Muscle layer of duodenum (tissue), 2 donors: ENCODE measurements at regions not wholly inside any gene's neighbourhood (a gene's known extent, or its start where the extent isn't known, plus 50 kb on each side); places are given as distances from the start of the nearest gene placed in this dataset.

Source experiments
- H3K27ac ChIP-seq: one replicate; pipeline ENCODE4 v1.7.0; 2013; ENCODE audit warnings: mild to moderate bottlenecking, low read length
- H3K27me3 ChIP-seq: one replicate; pipeline ENCODE4 v1.7.0; 2013; ENCODE audit warnings: low read depth, mild to moderate bottlenecking, control low read depth, low read length
- H3K36me3 ChIP-seq, 2 donors: one replicate each; pipeline ENCODE4 v1.7.0; 2013; ENCODE audit warnings: low read length in 2 of 2, control low read depth in 1 of 2, mild to moderate bottlenecking in 1 of 2; ENCODE audit not compliant: insufficient read depth in 2 of 2, control insufficient read depth in 1 of 2
- H3K4me1 ChIP-seq, 2 donors: one replicate each; pipeline ENCODE4 v1.7.0; 2013; ENCODE audit warnings: low read length in 2 of 2, mild to moderate bottlenecking in 2 of 2, control low read depth in 1 of 2, moderate library complexity in 1 of 2; ENCODE audit not compliant: insufficient read depth in 2 of 2, control insufficient read depth in 1 of 2
- H3K4me3 ChIP-seq, 2 donors: one replicate each; pipeline ENCODE4 v1.7.0; 2013; ENCODE audit warnings: low read length in 2 of 2, low read depth in 1 of 2, mild to moderate bottlenecking in 1 of 2
- H3K9me3 ChIP-seq, 2 donors: one replicate each; pipeline ENCODE4 v1.7.0; 2013; ENCODE audit warnings: low read length in 2 of 2, control low read depth in 1 of 2, mild to moderate bottlenecking in 1 of 2; ENCODE audit not compliant: control insufficient read depth in 1 of 2
- donor health status: healthy.

DNA sequence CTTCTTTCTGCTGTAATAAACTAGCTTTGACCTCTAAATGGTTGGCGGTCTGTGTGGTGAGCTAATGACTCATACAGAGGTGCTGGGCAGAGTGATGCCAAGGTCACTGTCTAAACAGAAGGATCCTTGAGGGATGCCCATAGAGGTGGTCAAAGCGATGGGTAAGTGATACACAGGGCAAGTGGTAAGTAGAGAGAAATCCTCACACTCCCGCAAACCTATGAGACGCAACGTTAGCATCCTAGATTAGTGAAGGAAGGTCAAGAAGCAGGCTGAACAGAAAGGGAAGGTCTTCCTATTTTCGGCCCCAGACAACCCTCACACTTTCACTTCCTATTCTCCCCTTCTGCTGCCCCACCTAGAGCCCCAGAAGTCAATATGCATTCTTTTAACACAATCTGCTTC, 65.6 kb upstream of the SESN3 start:
- Histone ChIP-seq H3K27ac (no peak overlapping the region), H3K9me3 (no peaks in the 10 kb centered on the region), H3K4me1 (peaks cover 0 to 16% of the 10 kb centered on the region in 2 donors), H3K27me3 (no peaks in the 10 kb centered on the region), H3K4me3 (no peak overlapping the region), H3K36me3 (no peaks in the 10 kb centered on the region)

GRCh38 chr11:95296165-95296564, 65.2 kb upstream of the SESN3 start:
- Histone ChIP-seq H3K9me3 (no peaks in the 10 kb centered on the region), H3K4me1 (peaks cover 0 to 16% of the 10 kb centered on the region in 2 donors), H3K4me3 (no peak overlapping the region), H3K27ac (no peak overlapping the region), H3K36me3 (no peaks in the 10 kb centered on the region), H3K27me3 (no peaks in the 10 kb centered on the region)

GRCh38 chr11:95295382-95296149, 64.6 kb upstream of the SESN3 start:
- Histone ChIP-seq H3K4me3 (no peak overlapping the region), H3K27ac (no peak overlapping the region), H3K27me3 (no peaks in the 10 kb centered on the region), H3K36me3 (no peaks in the 10 kb centered on the region), H3K4me1 (peaks cover 0 to 16% of the 10 kb centered on the region in 2 donors), H3K9me3 (no peaks in the 10 kb centered on the region)

- H3K27me3 ChIP-seq: no peaks in the 10 kb centered on the region
- H3K9me3 ChIP-seq: no peaks in the 10 kb centered on the region
- peaks cover 0 to 16% of the 10 kb centered on the region in 2 donors for H3K4me1 ChIP-seq
- no peaks in the 10 kb centered on the region for H3K36me3 ChIP-seq
- no peak overlapping the region for H3K4me3 ChIP-seq
- H3K27ac ChIP-seq: no peak overlapping the region
These were observed 63.7 kb upstream of the SESN3 start for GRCh38 chr11:95294701-95295100.

GRCh38 chr11:95293116-95293515, 62.1 kb upstream of the SESN3 start:
- Histone ChIP-seq H3K4me1 (peaks cover 0 to 16% of the 10 kb centered on the region in 2 donors), H3K9me3 (no peaks in the 10 kb centered on the region), H3K36me3 (no peaks in the 10 kb centered on the region), H3K4me3 (no peak overlapping the region), H3K27me3 (no peaks in the 10 kb centered on the region), H3K27ac (no peak overlapping the region)

DNA sequence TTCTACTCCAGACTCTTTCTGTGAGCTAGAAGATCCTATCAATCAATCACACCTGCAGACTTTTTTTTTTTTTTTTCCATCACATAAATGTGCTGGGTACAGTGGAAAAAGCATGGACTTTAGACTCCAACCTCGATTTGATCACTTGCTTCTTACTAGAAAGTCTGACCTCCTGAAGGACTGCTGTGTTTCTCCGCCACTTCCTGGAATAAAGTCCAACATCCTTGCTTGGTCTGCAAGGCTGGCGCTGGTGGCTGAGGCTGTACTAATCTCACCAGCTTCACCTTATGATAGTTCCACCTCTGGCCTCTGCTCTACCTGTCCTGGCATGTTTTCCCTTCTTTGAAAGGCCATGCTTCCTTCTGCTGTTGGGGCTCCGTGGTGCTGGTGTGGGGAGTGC, 60.9 kb upstream of the SESN3 start:
- H3K4me1 ChIP-seq: peaks cover 0 to 16% of the 10 kb centered on the region in 2 donors
- H3K36me3 ChIP-seq: no peaks in the 10 kb centered on the region
- H3K27ac ChIP-seq: no peak overlapping the region
- H3K9me3 ChIP-seq: no peaks in the 10 kb centered on the region
- H3K4me3 ChIP-seq: no peak overlapping the region
- no peaks in the 10 kb centered on the region for H3K27me3 ChIP-seq

DNA sequence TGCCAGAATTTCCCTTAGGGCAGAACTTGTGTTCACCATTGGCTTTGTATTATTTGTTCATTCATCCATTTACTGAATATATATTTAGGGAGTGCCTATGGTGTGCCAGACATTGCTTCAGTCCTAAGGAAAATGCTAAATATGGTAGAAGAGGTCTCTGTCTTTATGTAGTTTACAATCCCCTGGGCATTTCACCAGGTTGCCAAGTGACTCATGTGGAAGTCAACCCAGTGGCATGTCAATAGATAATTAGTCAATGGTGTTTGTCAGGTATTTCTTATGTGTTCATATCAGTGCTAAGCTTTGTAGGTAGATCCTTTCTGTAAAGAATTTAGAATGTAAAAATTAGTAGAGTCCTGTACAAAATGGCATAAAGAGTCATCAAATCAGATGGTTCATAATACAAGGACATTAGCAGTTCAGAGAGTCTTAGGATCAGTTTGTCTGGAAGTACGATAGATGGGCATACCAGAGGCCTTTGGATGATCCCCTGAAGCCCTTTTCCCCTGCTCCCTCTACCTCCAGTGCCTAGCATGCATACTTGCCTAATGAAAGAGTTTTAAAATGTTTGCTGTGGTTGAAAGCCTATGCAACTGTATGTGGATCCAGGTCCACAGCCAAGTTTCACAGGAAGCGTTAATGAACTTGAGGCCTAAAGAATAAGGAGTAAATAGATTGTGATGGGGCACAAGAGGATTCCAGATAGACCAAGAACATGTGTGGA, 58.5 kb upstream of the SESN3 start:
- Histone ChIP-seq H3K27ac (no peak overlapping the region), H3K4me3 (no peak overlapping the region), H3K36me3 (no peaks in the 10 kb centered on the region), H3K4me1 (no peaks in the 10 kb centered on the region), H3K27me3 (no peaks in the 10 kb centered on the region), H3K9me3 (no peaks in the 10 kb centered on the region)

- no peaks in the 10 kb centered on the region for H3K9me3 ChIP-seq
- no peaks in the 10 kb centered on the region for H3K27me3 ChIP-seq
- peaks cover 0 to 15% of the 10 kb centered on the region in 2 donors for H3K4me1 ChIP-seq
- H3K4me3 ChIP-seq: no peak overlapping the region
- H3K36me3 ChIP-seq: no peaks in the 10 kb centered on the region
- H3K27ac ChIP-seq: no peak overlapping the region
These were observed 53.4 kb upstream of the SESN3 start for GRCh38 chr11:95284057-95285052.

GRCh38 chr11:95283650-95284049, 52.6 kb upstream of the SESN3 start:
- no peaks in the 10 kb centered on the region for H3K27me3 ChIP-seq

GRCh38 chr11:95283146-95283545, 52.1 kb upstream of the SESN3 start:
- Histone ChIP-seq H3K27ac (no peak overlapping the region), H3K27me3 (no peaks in the 10 kb centered on the region)

More at GRCh38 chr11:95283650-95284049, 52.6 kb upstream of the SESN3 start:
- Histone ChIP-seq H3K9me3 (no peaks in the 10 kb centered on the region), H3K27ac (no peak overlapping the region), H3K36me3 (no peaks in the 10 kb centered on the region), H3K4me1 (peaks cover 0 to 15% of the 10 kb centered on the region in 2 donors), H3K4me3 (no peak overlapping the region)

DNA sequence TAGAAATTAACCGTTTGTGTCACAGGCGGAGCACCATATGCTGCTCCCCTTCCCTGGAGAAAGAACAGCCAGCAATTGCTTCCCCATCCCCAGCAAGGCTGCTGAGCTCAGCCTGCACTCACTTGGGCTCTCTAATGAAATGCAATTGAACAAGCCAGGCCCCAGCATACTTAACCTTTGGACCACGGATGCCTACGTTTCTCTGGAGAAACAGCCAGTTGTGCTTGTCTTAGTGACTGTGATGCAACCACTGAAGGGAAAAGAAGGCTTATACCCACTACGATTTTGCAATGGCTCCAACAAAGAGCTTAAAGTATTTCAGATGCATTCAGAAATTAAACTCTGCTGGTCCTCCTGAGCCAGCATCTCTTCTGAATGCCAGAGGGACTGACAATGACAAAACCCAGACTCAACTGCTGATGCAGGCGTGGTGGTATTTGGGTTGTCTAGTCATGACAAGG, 51.3 kb upstream of the SESN3 start:
- no peaks in the 10 kb centered on the region for H3K9me3 ChIP-seq
- peaks cover 0 to 15% of the 10 kb centered on the region in 2 donors for H3K4me1 ChIP-seq
- H3K4me3 ChIP-seq: no peak overlapping the region
- H3K36me3 ChIP-seq: no peaks in the 10 kb centered on the region
- no peak overlapping the region for H3K27ac ChIP-seq
- H3K27me3 ChIP-seq: no peaks in the 10 kb centered on the region

More at GRCh38 chr11:95283146-95283545, 52.1 kb upstream of the SESN3 start:
- H3K4me3 ChIP-seq: no peak overlapping the region
- H3K9me3 ChIP-seq: no peaks in the 10 kb centered on the region
- H3K4me1 ChIP-seq: peaks cover 0 to 15% of the 10 kb centered on the region in 2 donors
- H3K36me3 ChIP-seq: no peaks in the 10 kb centered on the region
